Peyer's patch (tissue), 4 donors: ENCODE measurements at regions not wholly inside any gene's neighbourhood (a gene's known extent, or its start where the extent isn't known, plus 50 kb on each side); places are given as distances from the start of the nearest gene placed in this dataset.

ENCODE experiments used
- POLR2A ChIP-seq, 2 donors: fragments of 450-650 bp; IDR thresholded peaks; one replicate each; pipeline ENCODE4 v1.5.1; 2017; ENCODE audit warnings: antibody characterized with exemption in 2 of 2, mild to moderate bottlenecking in 2 of 2, moderate library complexity in 2 of 2
- TF ChIP-seq, protein P1 (sequence below), 6 experiments: fragments of 450-650 bp in 4 of 6; fragments of 200-600 bp in 2 of 6; sonication (generic) in 1 of 6; IDR thresholded peaks; one replicate each; pipeline ENCODE4 v1.5.1; 2017 to 2019; ENCODE audit warnings: antibody characterized with exemption in 6 of 6, mild to moderate bottlenecking in 3 of 6, moderate library complexity in 1 of 6

DNA sequence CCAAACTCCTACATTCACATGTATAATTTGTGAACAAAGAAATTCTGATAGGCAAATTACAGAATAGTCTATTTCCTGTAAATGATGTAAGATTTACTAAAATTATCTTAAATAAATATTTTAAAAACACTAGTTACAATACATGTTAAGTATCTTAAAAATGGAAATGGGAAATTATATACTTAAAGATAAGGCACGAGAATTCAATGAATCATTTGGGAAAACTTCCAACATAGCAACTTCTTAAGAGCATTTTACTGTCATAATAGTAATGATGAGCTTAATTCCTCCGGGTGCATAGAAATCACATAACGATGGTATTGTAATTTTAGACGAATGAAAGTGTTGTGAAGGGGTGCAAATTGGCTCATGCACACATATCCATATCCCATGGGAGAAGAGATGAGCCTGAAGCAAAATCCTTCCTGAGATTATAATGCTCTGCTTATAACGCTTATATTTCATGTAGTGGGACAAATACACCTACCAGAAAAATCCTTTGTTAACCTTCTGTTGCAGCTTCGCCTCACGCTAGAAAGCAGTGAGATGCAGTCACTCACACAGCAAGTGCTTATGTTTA, 873.5 kb downstream of the PDHA2 start:
- TF ChIP-seq, protein P1, sequence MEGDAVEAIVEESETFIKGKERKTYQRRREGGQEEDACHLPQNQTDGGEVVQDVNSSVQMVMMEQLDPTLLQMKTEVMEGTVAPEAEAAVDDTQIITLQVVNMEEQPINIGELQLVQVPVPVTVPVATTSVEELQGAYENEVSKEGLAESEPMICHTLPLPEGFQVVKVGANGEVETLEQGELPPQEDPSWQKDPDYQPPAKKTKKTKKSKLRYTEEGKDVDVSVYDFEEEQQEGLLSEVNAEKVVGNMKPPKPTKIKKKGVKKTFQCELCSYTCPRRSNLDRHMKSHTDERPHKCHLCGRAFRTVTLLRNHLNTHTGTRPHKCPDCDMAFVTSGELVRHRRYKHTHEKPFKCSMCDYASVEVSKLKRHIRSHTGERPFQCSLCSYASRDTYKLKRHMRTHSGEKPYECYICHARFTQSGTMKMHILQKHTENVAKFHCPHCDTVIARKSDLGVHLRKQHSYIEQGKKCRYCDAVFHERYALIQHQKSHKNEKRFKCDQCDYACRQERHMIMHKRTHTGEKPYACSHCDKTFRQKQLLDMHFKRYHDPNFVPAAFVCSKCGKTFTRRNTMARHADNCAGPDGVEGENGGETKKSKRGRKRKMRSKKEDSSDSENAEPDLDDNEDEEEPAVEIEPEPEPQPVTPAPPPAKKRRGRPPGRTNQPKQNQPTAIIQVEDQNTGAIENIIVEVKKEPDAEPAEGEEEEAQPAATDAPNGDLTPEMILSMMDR (IDR thresholded peaks at IDR 0.05): no peak
- TF ChIP-seq POLR2A (IDR thresholded peaks at IDR 0.05): no peak
